OCI-LY7 (cell line): ENCODE measurements at regions not wholly inside any gene's neighbourhood (a gene's known extent, or its start where the extent isn't known, plus 50 kb on each side); places are given as distances from the start of the nearest gene placed in this dataset.

Experiments
- BruUV-seq: library from RNA; stranded (reverse); fragments of 400-500 nt; replicated peaks from 2 replicates; lab custom pipeline; 2021; lab: Mats Ljungman, UMichigan
- CTCF ChIA-PET: fragments of 300-600 bp; sonication (Branson Sonifier 250); formaldehyde crosslinking; loops from one replicate; lab custom pipeline; 2022; ENCODE audit warnings: antibody characterized with exemption; ENCODE audit not compliant: unreplicated experiment; lab: Charles Lee
- POLR2A ChIA-PET: fragments of 300-600 bp; sonication (Branson Sonifier 250); formaldehyde crosslinking; loops from one replicate; lab custom pipeline; 2022; ENCODE audit warnings: antibody characterized with exemption; lab: Charles Lee
- DNase-seq: peaks from one replicate; pipeline ENCODE4 v3.0.0-alpha.2; 2015; ENCODE audit warnings: low spot score
- H2AFZ ChIP-seq: fragments of 200-600 bp; sonication (generic), shearing (Covaris generic); 2 replicates; pipeline ENCODE4 v1.6.1; 2014; ENCODE audit warnings: mild to moderate bottlenecking, antibody characterized with exemption, low read length, moderate library complexity
- H3K27ac ChIP-seq: fragments of 200-600 bp; sonication (generic); 2 replicates; pipeline ENCODE4 v1.5.1; 2014; ENCODE audit warnings: mixed run types, low read depth, mild to moderate bottlenecking, moderate library complexity, low read length, inconsistent platforms; ENCODE audit not compliant: poor library complexity, severe bottlenecking
- H3K36me3 ChIP-seq: fragments of 200-600 bp; sonication (generic); 2 replicates; pipeline ENCODE4 v1.6.1; 2014; ENCODE audit warnings: mild to moderate bottlenecking, antibody characterized with exemption, low read length, moderate library complexity, mixed read lengths; ENCODE audit not compliant: insufficient read depth
- H3K4me1 ChIP-seq: fragments of 200-600 bp; sonication (generic); 2 replicates; pipeline ENCODE4 v1.5.1; 2014; ENCODE audit warnings: mild to moderate bottlenecking, low read length; ENCODE audit not compliant: insufficient read depth, poor library complexity, severe bottlenecking
- H3K4me2 ChIP-seq: fragments of 200-600 bp; sonication (generic); 2 replicates; pipeline ENCODE4 v1.6.1; 2014; ENCODE audit warnings: mild to moderate bottlenecking, low read length
- H3K4me3 ChIP-seq: fragments of 200-600 bp; sonication (generic); 2 replicates; pipeline ENCODE4 v1.5.1; 2014; ENCODE audit warnings: mild to moderate bottlenecking, low read depth, low read length; ENCODE audit not compliant: poor library complexity, severe bottlenecking
- H3K79me2 ChIP-seq: fragments of 200-600 bp; sonication (generic); 2 replicates; pipeline ENCODE4 v1.6.1; 2016; ENCODE audit warnings: low read depth, mild to moderate bottlenecking, low read length, moderate library complexity, mixed read lengths; ENCODE audit not compliant: insufficient read depth
- H3K9me2 ChIP-seq: fragments of 200-600 bp; sonication (generic); 2 replicates; pipeline ENCODE4 v1.6.1; 2016; ENCODE audit warnings: mild to moderate bottlenecking, low read length, mixed read lengths; ENCODE audit not compliant: insufficient read depth
- H3K9me3 ChIP-seq: fragments of 200-600 bp; sonication (generic); 2 replicates; pipeline ENCODE4 v1.6.1; 2014; ENCODE audit warnings: mild to moderate bottlenecking, mixed run types, low read length, mixed read lengths
- H4K20me1 ChIP-seq: fragments of 200-600 bp; sonication (generic); 2 replicates; pipeline ENCODE4 v1.6.1; 2014; ENCODE audit warnings: mild to moderate bottlenecking, antibody characterized with exemption, low read length, moderate library complexity, mixed read lengths; ENCODE audit not compliant: insufficient read depth
- EZH2phosphoT487 ChIP-seq: fragments of 200-600 bp; sonication (generic); IDR thresholded peaks from 2 replicates; pipeline ENCODE4 v1.6.1; 2018; ENCODE audit warnings: low read depth, borderline replicate concordance, mild to moderate bottlenecking, mixed run types, antibody characterized with exemption, low read length, moderate library complexity, mixed read lengths
- intact Hi-C: fragments of 100-400 bp; cut with micrococcal nuclease; formaldehyde crosslinking; loops from one replicate; pipeline ENCODE4 v1.10.0; 2022; ENCODE audit not compliant: unreplicated experiment
- TF ChIP-seq, protein P1 (sequence below): fragments of 200-600 bp; sonication (generic); conservative IDR thresholded peaks from 2 replicates; pipeline ENCODE4 v1.5.1; 2014; ENCODE audit warnings: mild to moderate bottlenecking, antibody characterized with exemption, low read length, moderate library complexity, mixed read lengths

DNA sequence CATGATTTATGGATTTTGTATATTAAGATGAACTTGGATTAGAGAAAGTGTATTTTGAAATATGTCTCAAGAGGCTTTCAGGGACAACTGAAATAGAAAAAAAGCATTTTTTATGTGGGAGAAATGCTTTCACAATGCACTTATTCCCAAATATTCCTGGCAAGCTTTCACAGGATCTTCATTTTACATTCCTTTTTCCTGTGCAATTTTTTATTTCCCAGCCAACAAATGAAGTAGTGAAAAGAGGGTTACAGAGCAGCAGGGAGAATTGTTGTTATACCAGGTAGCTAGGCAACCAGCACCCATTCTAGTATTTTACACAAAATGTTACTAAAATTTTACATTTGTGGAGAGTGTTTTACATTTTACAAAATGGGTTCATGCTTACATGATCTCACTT lies 167.0 kb upstream of the RPRM start:
- TF ChIP-seq EZH2phosphoT487, result no peak
- TF ChIP-seq, protein P1, sequence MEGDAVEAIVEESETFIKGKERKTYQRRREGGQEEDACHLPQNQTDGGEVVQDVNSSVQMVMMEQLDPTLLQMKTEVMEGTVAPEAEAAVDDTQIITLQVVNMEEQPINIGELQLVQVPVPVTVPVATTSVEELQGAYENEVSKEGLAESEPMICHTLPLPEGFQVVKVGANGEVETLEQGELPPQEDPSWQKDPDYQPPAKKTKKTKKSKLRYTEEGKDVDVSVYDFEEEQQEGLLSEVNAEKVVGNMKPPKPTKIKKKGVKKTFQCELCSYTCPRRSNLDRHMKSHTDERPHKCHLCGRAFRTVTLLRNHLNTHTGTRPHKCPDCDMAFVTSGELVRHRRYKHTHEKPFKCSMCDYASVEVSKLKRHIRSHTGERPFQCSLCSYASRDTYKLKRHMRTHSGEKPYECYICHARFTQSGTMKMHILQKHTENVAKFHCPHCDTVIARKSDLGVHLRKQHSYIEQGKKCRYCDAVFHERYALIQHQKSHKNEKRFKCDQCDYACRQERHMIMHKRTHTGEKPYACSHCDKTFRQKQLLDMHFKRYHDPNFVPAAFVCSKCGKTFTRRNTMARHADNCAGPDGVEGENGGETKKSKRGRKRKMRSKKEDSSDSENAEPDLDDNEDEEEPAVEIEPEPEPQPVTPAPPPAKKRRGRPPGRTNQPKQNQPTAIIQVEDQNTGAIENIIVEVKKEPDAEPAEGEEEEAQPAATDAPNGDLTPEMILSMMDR, result no peak
- intact Hi-C loops, result no loop called here
- Histone ChIP-seq H3K9me3 (no peaks in the 10 kb centered on the region), H4K20me1 (no peaks in the 10 kb centered on the region), H3K36me3 (no peaks in the 10 kb centered on the region), H3K4me2 (no peak overlapping the region), H3K4me1 (no peaks in the 10 kb centered on the region), H3K9me2 (no peaks in the 10 kb centered on the region), H3K79me2 (no peaks in the 10 kb centered on the region), H3K4me3 (no peak overlapping the region), H3K27ac (no peak overlapping the region), H2AFZ (no peak overlapping the region)
- CTCF ChIA-PET, result no interaction called here
- BruUV-seq, result no TSS peak
- no peak for DNase-seq
- POLR2A ChIA-PET, result no interaction called here

DNA sequence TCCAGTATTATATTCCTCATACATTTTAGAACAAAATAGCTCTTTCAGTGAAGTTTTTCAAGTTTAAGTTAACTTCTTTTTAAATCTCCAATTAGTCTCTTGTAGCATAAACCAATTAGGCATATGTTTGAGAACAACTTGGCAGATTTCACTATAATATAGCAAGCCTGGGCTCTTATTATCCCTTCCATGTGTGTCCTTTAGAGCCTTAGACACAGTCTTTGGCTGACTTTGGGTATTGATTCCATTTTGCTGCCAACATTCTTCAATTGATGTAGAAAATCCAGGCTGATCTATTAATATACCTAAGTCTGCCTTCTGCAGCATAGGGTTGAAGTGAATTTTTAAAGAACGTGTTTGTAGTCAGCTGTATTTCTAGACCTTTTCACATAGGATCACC lies 179.1 kb upstream of the RPRM start:
- H3K4me3 ChIP-seq, result no peak overlapping the region
- no peak overlapping the region for H3K27ac ChIP-seq
- no peaks in the 10 kb centered on the region; the same call in 1 of the 2 replicates for H3K9me2 ChIP-seq
- DNase-seq, result no peak
- H3K36me3 ChIP-seq, result no peaks in the 10 kb centered on the region
- no peak overlapping the region for H2AFZ ChIP-seq
- TF ChIP-seq, protein P1, result no peak
- no peak for TF ChIP-seq EZH2phosphoT487
- H3K4me1 ChIP-seq, result no peaks in the 10 kb centered on the region
- no peaks in the 10 kb centered on the region for H4K20me1 ChIP-seq
- no TSS peak for BruUV-seq
- H3K4me2 ChIP-seq, result no peak overlapping the region
- intact Hi-C loops, result no loop called here
- no peaks in the 10 kb centered on the region for H3K79me2 ChIP-seq
- ChIA-PET POLR2A (no interaction called here), CTCF (no interaction called here)
- no peaks in the 10 kb centered on the region for H3K9me3 ChIP-seq

DNA sequence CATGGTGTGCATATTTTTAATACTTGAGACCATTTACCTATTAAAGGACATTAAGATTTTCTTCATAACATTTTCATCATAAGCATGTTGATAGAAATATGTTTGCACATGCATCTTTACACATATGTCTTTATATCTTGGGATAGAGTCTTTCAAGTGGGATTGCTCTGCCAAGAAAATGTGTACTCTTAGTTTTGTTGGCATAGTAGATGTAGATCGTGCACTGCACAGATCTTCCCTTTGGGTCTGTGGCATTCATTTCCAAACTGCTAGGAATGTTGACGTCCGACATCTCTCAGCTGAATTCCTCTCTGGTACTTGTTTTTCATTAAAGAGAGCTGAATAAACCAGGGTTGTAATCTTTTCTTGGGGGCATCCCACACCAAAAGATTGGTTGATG lies 183.2 kb upstream of the RPRM start:
- Histone ChIP-seq H3K27ac (no peak overlapping the region), H4K20me1 (no peaks in the 10 kb centered on the region), H3K36me3 (no peaks in the 10 kb centered on the region), H3K4me3 (no peak overlapping the region), H3K79me2 (no peaks in the 10 kb centered on the region), H2AFZ (no peak overlapping the region), H3K9me2 (no peaks in the 10 kb centered on the region; the same call in 1 of the 2 replicates), H3K4me2 (no peak overlapping the region), H3K4me1 (no peaks in the 10 kb centered on the region), H3K9me3 (no peaks in the 10 kb centered on the region)
- no peak for DNase-seq
- TF ChIP-seq, protein P1, result no peak
- TF ChIP-seq EZH2phosphoT487, result no peak
- ChIA-PET POLR2A (no interaction called here), CTCF (no interaction called here)
- BruUV-seq, result no TSS peak
- intact Hi-C loops, result no loop called here
